HG03039 (cell line): ENCODE measurements at regions not wholly inside any gene's neighbourhood (a gene's known extent, or its start where the extent isn't known, plus 50 kb on each side); places are given as distances from the start of the nearest gene placed in this dataset.
"Not testable (repeated sequence)": the region's sequence is repeated elsewhere in the genome, so short reads cannot be mapped to it uniquely, and the experiment has no call there.

Experiments
- ATAC-seq: cut with Tn5 transposase; IDR thresholded peaks from one replicate; pipeline ENCODE4 v1.9.1; 2021; ENCODE audit warnings: mild to moderate bottlenecking, moderate library complexity; ENCODE audit not compliant: unreplicated experiment

GRCh38 chr3:130800829-130801228 lies 54.2 kb upstream of the PIK3R4 start:
- ATAC-seq, result no peak

DNA sequence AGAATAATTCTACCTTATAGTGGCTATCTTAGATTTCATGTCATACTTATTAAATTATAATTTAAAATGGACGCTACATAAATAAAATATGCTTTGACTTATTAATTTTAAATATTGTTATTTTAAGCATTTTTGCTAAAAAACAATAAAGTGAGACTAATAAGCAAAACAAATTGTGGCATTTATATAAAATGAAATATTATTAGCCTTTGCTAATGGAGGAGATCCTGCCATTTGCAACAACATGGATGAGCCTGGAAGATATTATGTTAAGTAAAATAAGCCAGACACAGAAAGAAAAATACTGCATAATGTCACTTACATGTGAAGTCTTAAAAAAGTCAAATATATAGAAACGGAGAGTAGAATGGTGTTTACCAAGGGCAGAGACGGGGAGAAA lies 54.8 kb upstream of the PIK3R4 start:
- ATAC-seq, result no peak

DNA sequence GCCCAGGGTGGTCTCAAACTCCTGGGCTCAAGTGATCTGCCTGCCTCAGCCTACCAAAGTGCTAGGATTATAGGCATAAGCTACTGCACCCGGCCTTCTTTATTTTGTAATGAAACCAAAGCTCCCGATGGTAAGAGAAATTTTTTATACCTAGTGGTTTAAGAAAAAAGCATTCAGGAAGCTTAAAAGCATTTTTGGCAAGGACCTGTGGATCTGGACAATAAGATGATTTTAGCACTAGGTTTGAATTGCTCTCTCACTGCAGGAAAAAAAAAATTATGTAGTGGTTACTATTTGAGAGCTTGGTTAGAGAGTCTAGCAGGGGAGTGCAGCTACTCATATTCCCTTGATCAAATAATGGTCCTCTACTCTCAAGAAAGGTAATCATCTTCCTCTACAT lies 64.9 kb upstream of the PIK3R4 start:
- ATAC-seq, result no peak

DNA sequence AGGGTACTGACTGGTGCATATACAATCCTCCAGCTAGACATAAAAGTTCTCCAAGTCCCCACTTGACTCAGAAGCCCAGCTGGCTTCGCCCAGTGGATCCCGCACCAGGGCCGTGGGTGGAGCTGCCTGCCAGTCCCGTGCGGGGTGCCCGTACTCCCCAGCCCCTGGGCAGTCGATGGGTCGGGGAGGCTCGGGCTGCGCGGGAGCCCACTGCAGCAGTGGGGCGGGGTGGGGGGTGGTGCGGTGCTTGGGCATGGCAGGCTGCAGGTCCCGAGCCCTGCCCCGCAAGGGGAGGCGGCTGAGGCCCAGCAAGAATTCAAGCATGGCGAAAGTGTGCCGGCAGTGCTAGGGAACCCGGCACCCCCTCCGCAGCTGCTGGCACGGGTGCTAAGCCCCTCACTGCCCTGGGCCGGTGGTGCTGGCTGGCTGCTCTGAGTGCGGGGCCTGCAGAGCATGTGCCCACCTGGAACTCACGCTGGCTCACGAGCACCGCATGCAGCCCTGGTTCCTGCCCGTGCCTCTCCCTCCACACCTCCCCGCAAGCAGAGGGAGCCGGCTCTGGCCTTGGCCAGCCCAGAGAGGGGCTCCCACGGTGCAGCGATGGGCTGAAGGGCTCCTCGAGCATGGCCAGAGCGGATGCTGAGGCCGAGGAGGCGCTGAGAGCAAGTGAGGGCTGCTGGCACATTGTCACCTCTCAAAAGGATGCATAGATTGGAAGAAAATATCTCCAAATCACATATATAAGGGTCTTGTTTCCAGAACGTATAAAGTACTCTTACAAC lies 68.3 kb upstream of the PIK3R4 start:
- no peak for ATAC-seq

- no peak for ATAC-seq
Observed at GRCh38 chr3:130816561-130817445, 70.2 kb upstream of the PIK3R4 start.

GRCh38 chr3:130818066-130818465 lies 71.4 kb upstream of the PIK3R4 start:
- not testable (repeated sequence) for ATAC-seq

- no peak for ATAC-seq
Observed at GRCh38 chr3:130820976-130821375, 72.9 kb upstream of the ATP2C1 start.

- no peak for ATAC-seq
Observed at GRCh38 chr3:130821806-130822205, 72.1 kb upstream of the ATP2C1 start.

DNA sequence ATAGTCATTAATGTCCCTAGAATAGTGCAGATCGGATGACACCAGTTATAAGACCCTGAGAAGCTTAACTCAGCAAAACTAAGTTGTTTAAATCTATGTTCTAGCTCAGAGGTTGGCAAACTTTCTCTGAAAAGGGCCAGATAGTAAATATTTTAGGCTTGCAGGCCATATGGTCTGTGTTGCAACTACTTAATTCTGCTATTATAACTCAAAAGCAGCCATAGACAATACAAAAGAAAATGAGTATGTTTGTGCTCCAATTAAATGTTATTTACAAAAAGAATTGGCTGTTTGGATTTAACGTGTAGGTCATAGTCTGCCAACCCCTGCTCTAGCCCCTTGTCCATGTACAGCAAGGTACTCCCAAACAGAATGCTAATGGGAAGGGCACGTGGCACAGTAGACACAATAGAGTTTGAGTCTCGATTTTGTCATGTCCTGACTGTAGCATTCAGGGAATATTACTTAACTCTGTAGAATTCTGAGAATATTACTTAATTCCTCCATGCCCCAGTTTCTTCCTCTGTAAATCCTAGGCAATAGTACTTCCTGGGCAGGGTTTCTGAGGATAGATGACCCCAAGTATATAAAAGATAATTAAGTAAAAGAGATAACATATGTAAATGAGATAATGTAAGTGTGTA lies 70.5 kb upstream of the ATP2C1 start:
- no peak for ATAC-seq

- ATAC-seq, result no peak
Observed at GRCh38 chr3:130823996-130824395, 69.9 kb upstream of the ATP2C1 start.

- ATAC-seq, result no peak
Observed at GRCh38 chr3:130825762-130826299, 68.1 kb upstream of the ATP2C1 start.

DNA sequence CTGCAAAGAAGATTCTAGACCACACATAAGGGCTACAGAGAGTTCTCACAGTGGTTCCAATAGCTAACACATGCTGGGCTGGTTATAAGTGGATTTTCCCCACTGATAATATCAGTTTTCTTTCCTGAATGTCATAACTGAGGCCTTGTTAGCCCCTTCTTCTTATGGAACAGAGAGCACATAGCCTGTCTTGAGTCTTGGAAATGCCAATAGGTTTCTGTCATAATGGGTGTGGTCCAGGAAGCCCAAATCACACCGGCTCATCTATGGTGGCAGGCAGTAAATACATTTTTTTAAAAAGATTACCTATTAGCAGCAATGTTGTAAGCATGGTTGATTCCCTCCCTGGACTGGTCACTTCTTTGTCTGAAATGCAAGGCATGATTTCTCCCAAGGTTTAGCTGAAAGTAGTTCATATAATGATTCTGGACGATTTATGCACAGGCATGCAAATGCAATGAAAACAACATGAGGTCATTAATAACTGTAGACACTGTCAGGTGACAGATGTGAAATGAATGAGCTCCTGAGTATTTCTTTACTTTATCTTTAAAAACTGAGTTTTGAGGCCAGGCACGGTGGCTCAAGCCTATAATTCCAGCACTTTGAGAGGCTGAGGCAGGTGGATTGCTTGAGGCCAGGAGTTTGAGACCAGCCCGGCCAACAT lies 67.2 kb upstream of the ATP2C1 start:
- no peak for ATAC-seq

- no peak for ATAC-seq
Observed at GRCh38 chr3:130827486-130827885, 66.4 kb upstream of the ATP2C1 start.

- ATAC-seq, result no peak
Observed at GRCh38 chr3:130828948-130829947, 64.6 kb upstream of the ATP2C1 start.

GRCh38 chr3:130831719-130832400 lies 62.0 kb upstream of the ATP2C1 start:
- no peak for ATAC-seq

GRCh38 chr3:130832401-130832746 lies 61.5 kb upstream of the ATP2C1 start:
- not testable (repeated sequence) for ATAC-seq

GRCh38 chr3:130834476-130834875 lies 59.4 kb upstream of the ATP2C1 start:
- no peak for ATAC-seq

DNA sequence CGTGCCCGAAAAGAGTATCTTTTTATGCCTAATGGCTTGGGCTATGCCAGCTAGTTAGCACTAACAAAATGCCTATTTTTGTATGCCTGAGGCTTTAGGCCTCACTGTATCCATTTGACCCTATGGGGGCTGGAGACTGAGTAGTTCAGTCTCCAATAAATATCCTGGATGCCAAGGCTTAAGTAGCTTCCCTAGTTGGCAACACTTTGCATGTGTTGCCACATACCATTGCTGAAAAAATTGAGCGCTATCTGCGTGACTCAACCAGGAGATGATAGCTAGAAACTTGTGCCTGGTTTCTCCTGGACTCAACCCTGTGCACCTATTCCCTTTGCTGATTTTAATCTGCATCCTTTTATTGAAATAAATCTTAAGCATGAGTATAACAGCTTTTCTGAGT lies 58.4 kb upstream of the ATP2C1 start:
- ATAC-seq, result no peak
